Urinary bladder (tissue), 3 donors: ENCODE measurements at regions not wholly inside any gene's neighbourhood (a gene's known extent, or its start where the extent isn't known, plus 50 kb on each side); places are given as distances from the start of the nearest gene placed in this dataset.

Source experiments
- DNase-seq: peaks from one replicate; pipeline ENCODE4 v3.0.0-alpha.2; 2015; ENCODE audit errors: extremely low spot score
- H3K27ac ChIP-seq: one replicate; pipeline ENCODE4 v1.5.1; 2013; ENCODE audit warnings: low read depth, mild to moderate bottlenecking, moderate library complexity
- H3K36me3 ChIP-seq: one replicate; pipeline ENCODE4 v1.6.1; 2013; ENCODE audit warnings: mild to moderate bottlenecking, moderate library complexity; ENCODE audit not compliant: insufficient read depth
- H3K4me1 ChIP-seq: one replicate; pipeline ENCODE4 v1.6.1; 2013; ENCODE audit warnings: mild to moderate bottlenecking, moderate library complexity; ENCODE audit not compliant: insufficient read depth
- H3K4me3 ChIP-seq: one replicate; pipeline ENCODE4 v1.5.1; 2013; ENCODE audit warnings: low read depth, low read length
- WGBS: extraction: QIAGEN DNeasy Blood & Tissue Kit; methylation state at CpG from one replicate; pipeline ENCODE4 v1.1.7; 2013; 5-methylcytosine and 5-hydroxymethylcytosine counted together
- donor health status: healthy with polysubstance abuse.
- donor health status: healthy.

DNA sequence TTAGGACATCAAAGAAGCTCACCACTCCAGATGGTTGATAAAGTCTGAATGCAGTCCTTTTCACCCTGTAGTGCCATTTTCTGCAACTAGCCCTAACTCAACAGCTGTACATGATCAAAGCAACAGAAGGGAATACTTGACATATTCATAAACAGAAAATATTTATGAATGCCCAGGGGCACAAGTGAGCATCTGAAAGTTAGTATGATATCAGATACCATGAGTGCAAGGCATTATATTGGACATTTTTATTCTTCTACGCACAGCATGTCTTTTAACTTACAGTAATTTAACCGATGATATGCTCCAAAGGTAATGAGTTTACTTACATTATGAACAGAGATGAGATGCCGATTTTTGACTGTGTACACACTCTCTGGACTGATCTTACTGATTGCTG is 142.0 kb downstream of the MCHR2 start:
- no peak overlapping the region for H3K27ac ChIP-seq
- H3K4me3 ChIP-seq = no peak overlapping the region
- no peak for DNase-seq
- H3K36me3 ChIP-seq = no peaks in the 10 kb centered on the region
- no peaks in the 10 kb centered on the region for H3K4me1 ChIP-seq
- WGBS = 45% methylated on average over 3 of the region's 3 CpGs

DNA sequence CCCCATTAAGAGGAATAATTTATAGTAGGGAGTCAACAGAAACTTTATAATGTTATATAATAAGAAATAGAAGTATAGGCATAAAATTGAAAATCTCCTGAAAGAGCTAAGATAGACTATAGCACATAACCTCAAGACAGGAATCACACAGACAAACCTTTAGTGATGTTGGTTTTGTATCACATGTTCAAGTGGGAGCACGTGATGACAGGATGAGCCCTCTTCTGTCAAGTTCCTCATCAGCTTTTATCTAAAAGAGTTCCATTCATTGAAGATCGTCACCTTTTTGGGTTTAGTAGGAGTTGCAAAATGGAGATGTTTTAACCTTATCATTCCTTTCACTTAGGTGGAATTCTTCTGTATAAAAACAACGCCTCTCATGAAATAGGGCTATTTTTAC is 127.0 kb downstream of the MCHR2 start:
- no peaks in the 10 kb centered on the region for H3K36me3 ChIP-seq
- no peak overlapping the region for H3K4me3 ChIP-seq
- no peak overlapping the region for H3K27ac ChIP-seq
- no peak for DNase-seq
- WGBS = 39% methylated on average over 3 of the region's 3 CpGs
- H3K4me1 ChIP-seq = no peaks in the 10 kb centered on the region

DNA sequence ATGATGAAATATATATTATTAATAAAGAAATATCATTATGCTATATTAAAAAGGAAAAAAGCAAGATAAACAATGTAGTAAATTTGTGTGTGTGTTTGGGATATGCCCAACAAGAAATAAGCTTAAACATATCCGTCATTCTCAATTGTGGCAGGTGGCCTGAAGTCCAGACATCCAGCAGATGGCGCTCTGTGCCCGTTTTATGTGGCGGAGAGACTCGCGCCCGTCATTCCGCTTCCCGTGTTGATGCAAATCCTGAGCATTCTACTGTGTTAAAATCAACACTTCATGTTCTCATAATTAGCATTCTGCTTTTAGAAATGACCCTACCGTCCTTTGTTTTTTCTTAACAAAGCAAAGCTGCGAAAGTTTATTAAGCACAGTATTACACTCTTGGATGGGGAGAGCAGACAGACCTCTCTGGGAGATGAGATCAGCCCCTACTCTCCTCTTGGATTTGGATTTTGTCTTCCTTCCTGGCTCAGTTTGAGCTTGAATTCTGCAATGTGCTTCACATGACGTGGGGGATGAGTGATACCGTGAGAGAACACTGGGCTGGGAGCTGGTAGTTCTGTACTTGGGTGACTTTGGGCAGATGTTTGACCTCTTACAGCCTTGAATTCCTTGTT is 125.8 kb downstream of the MCHR2 start:
- 2% methylated on average over 13 of the region's 13 CpGs for WGBS
- Histone ChIP-seq H3K4me1 (no peaks in the 10 kb centered on the region), H3K4me3 (no peak overlapping the region)

More for the DNA sequence above, 125.8 kb downstream of the MCHR2 start:
- DNase-seq = peak; percentile 37
- Histone ChIP-seq H3K27ac (no peak overlapping the region), H3K36me3 (no peaks in the 10 kb centered on the region)
